ENCODE measurements at regions not wholly inside any gene's neighbourhood (a gene's known extent, or its start where the extent isn't known, plus 50 kb on each side); places are given as distances from the start of the nearest gene placed in this dataset.

GRCh38 chr5:74233091-74233490 lies 407.4 kb downstream of the ENC1 start:
- no peaks in the 10 kb centered on the region for H3K27me3 Mint-ChIP-seq (ENCODE audit: insufficient read depth, unreplicated experiment)
- peaks cover 5% of the 10 kb centered on the region for H3K36me3 Mint-ChIP-seq (ENCODE audit: insufficient read depth, unreplicated experiment)
- ChIA-PET POLR2A (no interaction called here), CTCF (no interaction called here)
- BruUV-seq (replicated peaks) = no TSS peak
- Histone ChIP-seq H3K9me3 (no peaks in the 10 kb centered on the region), H3K4me1 (peaks cover 3% of the 10 kb centered on the region; the same call in 1 of the 2 replicates), H3K27me3 (replicated peaks; ENCODE audit: control insufficient read depth, insufficient read depth, low read length) (no peaks in the 10 kb centered on the region), H3K4me3 (ENCODE audit: low read depth, low read length) (no peak overlapping the region), H3K36me3 (ENCODE audit: control insufficient read depth, insufficient read depth, low read length) (no peaks in the 10 kb centered on the region)
- H3K4me1 Mint-ChIP-seq (ENCODE audit: low read depth, unreplicated experiment) = peaks cover 1% of the 10 kb centered on the region
- H3K9me3 Mint-ChIP-seq (ENCODE audit: unreplicated experiment) = peaks cover 20% of the 10 kb centered on the region
- TF ChIP-seq, protein P1, sequence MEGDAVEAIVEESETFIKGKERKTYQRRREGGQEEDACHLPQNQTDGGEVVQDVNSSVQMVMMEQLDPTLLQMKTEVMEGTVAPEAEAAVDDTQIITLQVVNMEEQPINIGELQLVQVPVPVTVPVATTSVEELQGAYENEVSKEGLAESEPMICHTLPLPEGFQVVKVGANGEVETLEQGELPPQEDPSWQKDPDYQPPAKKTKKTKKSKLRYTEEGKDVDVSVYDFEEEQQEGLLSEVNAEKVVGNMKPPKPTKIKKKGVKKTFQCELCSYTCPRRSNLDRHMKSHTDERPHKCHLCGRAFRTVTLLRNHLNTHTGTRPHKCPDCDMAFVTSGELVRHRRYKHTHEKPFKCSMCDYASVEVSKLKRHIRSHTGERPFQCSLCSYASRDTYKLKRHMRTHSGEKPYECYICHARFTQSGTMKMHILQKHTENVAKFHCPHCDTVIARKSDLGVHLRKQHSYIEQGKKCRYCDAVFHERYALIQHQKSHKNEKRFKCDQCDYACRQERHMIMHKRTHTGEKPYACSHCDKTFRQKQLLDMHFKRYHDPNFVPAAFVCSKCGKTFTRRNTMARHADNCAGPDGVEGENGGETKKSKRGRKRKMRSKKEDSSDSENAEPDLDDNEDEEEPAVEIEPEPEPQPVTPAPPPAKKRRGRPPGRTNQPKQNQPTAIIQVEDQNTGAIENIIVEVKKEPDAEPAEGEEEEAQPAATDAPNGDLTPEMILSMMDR (IDR thresholded peaks at IDR 0.05; ENCODE audit: insufficient read depth in 1 of 2, low read depth in 1 of 2, low read length in 1 of 2, severe bottlenecking in 1 of 2, unreplicated experiment in 1 of 2) = no peak
- no peak overlapping the region for H3K4me3 Mint-ChIP-seq (ENCODE audit: unreplicated experiment)
- H3K27ac Mint-ChIP-seq (ENCODE audit: unreplicated experiment) = no peak overlapping the region
- intact Hi-C loops (cut with micrococcal nuclease; ENCODE audit: unreplicated experiment) = no loop called here
- DNase-seq = no peak

DNA sequence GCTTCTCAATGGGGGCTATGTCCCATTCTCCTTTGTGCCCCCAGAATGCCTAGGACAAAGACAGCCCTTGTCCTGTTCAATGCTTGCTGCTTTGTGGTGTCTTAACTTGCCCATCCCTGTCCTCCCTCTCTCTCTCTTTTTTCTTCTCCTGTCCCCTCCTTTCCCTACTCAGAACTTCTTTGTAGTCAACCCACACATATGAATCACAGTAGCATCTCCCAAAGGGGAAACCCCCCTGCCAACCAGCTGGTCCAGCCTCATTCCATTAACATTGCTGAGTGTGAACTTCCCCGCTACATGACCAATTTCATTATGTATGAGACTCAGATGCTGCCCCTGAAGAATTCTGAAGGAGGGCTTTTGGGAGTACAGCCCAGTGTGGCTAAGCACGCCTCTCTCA lies 408.3 kb downstream of the ENC1 start:
- ChIA-PET CTCF (no interaction called here), POLR2A (no interaction called here)
- TF ChIP-seq, protein P1 (IDR thresholded peaks at IDR 0.05; ENCODE audit: insufficient read depth in 1 of 2, low read depth in 1 of 2, low read length in 1 of 2, severe bottlenecking in 1 of 2, unreplicated experiment in 1 of 2) = no peak
- Histone ChIP-seq H3K9me3 (no peaks in the 10 kb centered on the region), H3K36me3 (ENCODE audit: control insufficient read depth, insufficient read depth, low read length) (no peaks in the 10 kb centered on the region), H3K4me1 (peaks cover 3% of the 10 kb centered on the region; the same call in 1 of the 2 replicates), H3K4me3 (ENCODE audit: low read depth, low read length) (no peak overlapping the region), H3K27me3 (replicated peaks; ENCODE audit: control insufficient read depth, insufficient read depth, low read length) (no peaks in the 10 kb centered on the region)
- no peak overlapping the region for H3K27ac Mint-ChIP-seq (ENCODE audit: unreplicated experiment)
- peaks cover 3% of the 10 kb centered on the region for H3K27me3 Mint-ChIP-seq (ENCODE audit: insufficient read depth, unreplicated experiment)
- intact Hi-C loops (cut with micrococcal nuclease; ENCODE audit: unreplicated experiment) = no loop called here
- peaks cover 5% of the 10 kb centered on the region for H3K36me3 Mint-ChIP-seq (ENCODE audit: insufficient read depth, unreplicated experiment)
- H3K4me3 Mint-ChIP-seq (ENCODE audit: unreplicated experiment) = no peak overlapping the region
- peaks cover 12% of the 10 kb centered on the region for H3K9me3 Mint-ChIP-seq (ENCODE audit: unreplicated experiment)
- DNase-seq = no peak
- no TSS peak for BruUV-seq (replicated peaks)
- no peaks in the 10 kb centered on the region for H3K4me1 Mint-ChIP-seq (ENCODE audit: low read depth, unreplicated experiment)

- Histone ChIP-seq H3K4me1 (peaks cover 3% of the 10 kb centered on the region; the same call in 1 of the 2 replicates), H3K36me3 (ENCODE audit: control insufficient read depth, insufficient read depth, low read length) (no peaks in the 10 kb centered on the region), H3K9me3 (no peaks in the 10 kb centered on the region), H3K27me3 (replicated peaks; ENCODE audit: control insufficient read depth, insufficient read depth, low read length) (no peaks in the 10 kb centered on the region), H3K4me3 (ENCODE audit: low read depth, low read length) (no peak overlapping the region)
- intact Hi-C loops (cut with micrococcal nuclease; ENCODE audit: unreplicated experiment) = no loop called here
- Mint-ChIP-seq H3K4me1 (ENCODE audit: low read depth, unreplicated experiment) (no peaks in the 10 kb centered on the region), H3K27me3 (ENCODE audit: insufficient read depth, unreplicated experiment) (peaks cover 3% of the 10 kb centered on the region), H3K27ac (ENCODE audit: unreplicated experiment) (no peak overlapping the region), H3K9me3 (ENCODE audit: unreplicated experiment) (peaks cover 11% of the 10 kb centered on the region), H3K36me3 (ENCODE audit: insufficient read depth, unreplicated experiment) (peaks cover 5% of the 10 kb centered on the region), H3K4me3 (ENCODE audit: unreplicated experiment) (no peak overlapping the region)
- no peak for DNase-seq
- TF ChIP-seq, protein P1 (IDR thresholded peaks at IDR 0.05; ENCODE audit: insufficient read depth in 1 of 2, low read depth in 1 of 2, low read length in 1 of 2, severe bottlenecking in 1 of 2, unreplicated experiment in 1 of 2) = no peak
- POLR2A ChIA-PET = no interaction called here
- CTCF ChIA-PET = no interaction called here
- BruUV-seq (replicated peaks) = no TSS peak
Observed at GRCh38 chr5:74231697-74232096, 408.8 kb downstream of the ENC1 start.
